ENCODE measurements at regions not wholly inside any gene's neighbourhood (a gene's known extent, or its start where the extent isn't known, plus 50 kb on each side); places are given as distances from the start of the nearest gene placed in this dataset.

- H3F3A ChIP-seq (ENCODE audit: insufficient read depth): no peaks in the 10 kb centered on the region
- no peak overlapping the region for H3K4me2 ChIP-seq (ENCODE audit: low read depth, low read length, poor library complexity, severe bottlenecking)
- H3K36me3 ChIP-seq (ENCODE audit: low read length): no peaks in the 10 kb centered on the region
- no peaks in the 10 kb centered on the region for H4K20me1 ChIP-seq (ENCODE audit: low read depth, low read length)
- H3K9me3 ChIP-seq (ENCODE audit: insufficient read depth, low read length): no peaks in the 10 kb centered on the region
- no peaks in the 10 kb centered on the region for H3K9me2 ChIP-seq (replicated peaks; ENCODE audit: insufficient read depth, low read length)
- no peaks in the 10 kb centered on the region for H3K27me3 ChIP-seq (ENCODE audit: low read length)
- TF ChIP-seq, protein P1, sequence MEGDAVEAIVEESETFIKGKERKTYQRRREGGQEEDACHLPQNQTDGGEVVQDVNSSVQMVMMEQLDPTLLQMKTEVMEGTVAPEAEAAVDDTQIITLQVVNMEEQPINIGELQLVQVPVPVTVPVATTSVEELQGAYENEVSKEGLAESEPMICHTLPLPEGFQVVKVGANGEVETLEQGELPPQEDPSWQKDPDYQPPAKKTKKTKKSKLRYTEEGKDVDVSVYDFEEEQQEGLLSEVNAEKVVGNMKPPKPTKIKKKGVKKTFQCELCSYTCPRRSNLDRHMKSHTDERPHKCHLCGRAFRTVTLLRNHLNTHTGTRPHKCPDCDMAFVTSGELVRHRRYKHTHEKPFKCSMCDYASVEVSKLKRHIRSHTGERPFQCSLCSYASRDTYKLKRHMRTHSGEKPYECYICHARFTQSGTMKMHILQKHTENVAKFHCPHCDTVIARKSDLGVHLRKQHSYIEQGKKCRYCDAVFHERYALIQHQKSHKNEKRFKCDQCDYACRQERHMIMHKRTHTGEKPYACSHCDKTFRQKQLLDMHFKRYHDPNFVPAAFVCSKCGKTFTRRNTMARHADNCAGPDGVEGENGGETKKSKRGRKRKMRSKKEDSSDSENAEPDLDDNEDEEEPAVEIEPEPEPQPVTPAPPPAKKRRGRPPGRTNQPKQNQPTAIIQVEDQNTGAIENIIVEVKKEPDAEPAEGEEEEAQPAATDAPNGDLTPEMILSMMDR (IDR thresholded peaks at IDR 0.05; ENCODE audit: insufficient read depth, low read length, poor library complexity, severe bottlenecking): no peak
- TF ChIP-seq EZH2phosphoT487 (conservative IDR thresholded peaks at IDR 0.05; ENCODE audit: low read length): no peak
- no peak overlapping the region for H3K27ac ChIP-seq (ENCODE audit: low read depth, low read length)
- no peak overlapping the region for H3K4me3 ChIP-seq (ENCODE audit: insufficient read depth, low read length, poor library complexity, severe bottlenecking)
- no peak overlapping the region for H2AFZ ChIP-seq (ENCODE audit: low read depth, low read length, severe bottlenecking)
- no peak overlapping the region for H3K9ac ChIP-seq (ENCODE audit: low read length)
- no peaks in the 10 kb centered on the region for H3K79me2 ChIP-seq (ENCODE audit: insufficient read depth, low read length)
These were observed 659.3 kb upstream of the SLIT2 start for GRCh38 chr4:19592391-19592790.

GRCh38 chr4:19583827-19584569 is 667.7 kb upstream of the SLIT2 start:
- no peak for TF ChIP-seq EZH2phosphoT487 (conservative IDR thresholded peaks at IDR 0.05; ENCODE audit: low read length)
- TF ChIP-seq, protein P1 (IDR thresholded peaks at IDR 0.05; ENCODE audit: insufficient read depth, low read length, poor library complexity, severe bottlenecking): no peak
- H3K36me3 ChIP-seq (ENCODE audit: low read length): no peaks in the 10 kb centered on the region
- no peak overlapping the region for H3K4me2 ChIP-seq (ENCODE audit: low read depth, low read length, poor library complexity, severe bottlenecking)
- no peaks in the 10 kb centered on the region for H3K9me2 ChIP-seq (replicated peaks; ENCODE audit: insufficient read depth, low read length)
- no peaks in the 10 kb centered on the region for H3K79me2 ChIP-seq (ENCODE audit: insufficient read depth, low read length)
- H3K4me3 ChIP-seq (ENCODE audit: insufficient read depth, low read length, poor library complexity, severe bottlenecking): no peak overlapping the region
- H4K20me1 ChIP-seq (ENCODE audit: low read depth, low read length): no peaks in the 10 kb centered on the region
- H3K9me3 ChIP-seq (ENCODE audit: insufficient read depth, low read length): no peaks in the 10 kb centered on the region
- no peaks in the 10 kb centered on the region for H3K27me3 ChIP-seq (ENCODE audit: low read length)
- no peak overlapping the region for H3K9ac ChIP-seq (ENCODE audit: low read length)
- no peak overlapping the region for H3K27ac ChIP-seq (ENCODE audit: low read depth, low read length)
- no peaks in the 10 kb centered on the region for H3F3A ChIP-seq (ENCODE audit: insufficient read depth)
- H2AFZ ChIP-seq (ENCODE audit: low read depth, low read length, severe bottlenecking): no peak overlapping the region

- H2AFZ ChIP-seq (ENCODE audit: low read depth, low read length, severe bottlenecking): no peak overlapping the region
- H4K20me1 ChIP-seq (ENCODE audit: low read depth, low read length): no peaks in the 10 kb centered on the region
- TF ChIP-seq, protein P1 (IDR thresholded peaks at IDR 0.05; ENCODE audit: insufficient read depth, low read length, poor library complexity, severe bottlenecking): no peak
- H3K9me3 ChIP-seq (ENCODE audit: insufficient read depth, low read length): no peaks in the 10 kb centered on the region
- H3K4me2 ChIP-seq (ENCODE audit: low read depth, low read length, poor library complexity, severe bottlenecking): no peak overlapping the region
- no peak overlapping the region for H3K9ac ChIP-seq (ENCODE audit: low read length)
- H3K27me3 ChIP-seq (ENCODE audit: low read length): no peaks in the 10 kb centered on the region
- no peaks in the 10 kb centered on the region for H3F3A ChIP-seq (ENCODE audit: insufficient read depth)
- H3K79me2 ChIP-seq (ENCODE audit: insufficient read depth, low read length): no peaks in the 10 kb centered on the region
- no peaks in the 10 kb centered on the region for H3K36me3 ChIP-seq (ENCODE audit: low read length)
- H3K4me3 ChIP-seq (ENCODE audit: insufficient read depth, low read length, poor library complexity, severe bottlenecking): no peak overlapping the region
- no peak overlapping the region for H3K27ac ChIP-seq (ENCODE audit: low read depth, low read length)
- H3K9me2 ChIP-seq (replicated peaks; ENCODE audit: insufficient read depth, low read length): no peaks in the 10 kb centered on the region
These were observed 671.6 kb upstream of the SLIT2 start for GRCh38 chr4:19580095-19580494.

Measured in SU-DHL-6 (cell line).